Erythroblast (primary cell): ENCODE measurements at regions not wholly inside any gene's neighbourhood (a gene's known extent, or its start where the extent isn't known, plus 50 kb on each side); places are given as distances from the start of the nearest gene placed in this dataset.

ENCODE experiments used
- GATA1 ChIP-seq: IDR thresholded peaks from 2 replicates; pipeline ENCODE4 v1.6.1; 2011; ENCODE audit warnings: low read depth, mild to moderate bottlenecking, control low read depth, low read length, moderate library complexity
- POLR2A ChIP-seq: IDR thresholded peaks from 2 replicates; pipeline ENCODE4 v1.6.1; 2011; ENCODE audit warnings: mild to moderate bottlenecking, low read length

- TF ChIP-seq POLR2A (no peak), GATA1 (no peak)
These were observed 812.2 kb downstream of the BRD1 start for GRCh38 chr22:49015459-49015858.
